NCI-H187 (cell line): ENCODE measurements at regions not wholly inside any gene's neighbourhood (a gene's known extent, or its start where the extent isn't known, plus 50 kb on each side); places are given as distances from the start of the nearest gene placed in this dataset.

ENCODE experiments used
- DNase-seq, 2 experiments: peaks; one replicate each; lab custom pipeline; 2025; lab: John Stamatoyannopoulos, UW

GRCh38 chr13:97057176-97057575 is 62.9 kb upstream of the OXGR1 start:
- DNase-seq: no peak

DNA sequence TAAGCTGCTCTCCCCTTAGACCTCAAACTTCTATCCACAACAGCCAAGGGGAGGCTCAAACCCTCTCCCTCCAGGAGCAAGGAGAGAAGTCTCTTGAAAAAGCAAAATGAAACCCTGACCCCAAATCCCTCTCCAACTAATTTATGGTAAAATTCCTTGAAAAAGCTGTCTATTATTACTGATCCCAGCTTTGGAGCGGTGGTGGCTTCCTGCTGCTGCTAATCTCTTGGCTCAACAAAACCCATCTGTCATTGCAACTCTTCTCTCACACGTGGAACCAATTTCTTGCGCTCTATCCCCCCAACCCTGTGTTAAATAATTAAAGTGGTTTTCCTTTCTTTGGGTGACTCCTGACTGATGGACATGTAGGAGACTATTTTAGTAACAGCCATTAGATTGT is 64.1 kb upstream of the OXGR1 start:
- DNase-seq: no peak

- no peak for DNase-seq
Measured at GRCh38 chr13:97058926-97059325, 64.7 kb upstream of the OXGR1 start.

DNA sequence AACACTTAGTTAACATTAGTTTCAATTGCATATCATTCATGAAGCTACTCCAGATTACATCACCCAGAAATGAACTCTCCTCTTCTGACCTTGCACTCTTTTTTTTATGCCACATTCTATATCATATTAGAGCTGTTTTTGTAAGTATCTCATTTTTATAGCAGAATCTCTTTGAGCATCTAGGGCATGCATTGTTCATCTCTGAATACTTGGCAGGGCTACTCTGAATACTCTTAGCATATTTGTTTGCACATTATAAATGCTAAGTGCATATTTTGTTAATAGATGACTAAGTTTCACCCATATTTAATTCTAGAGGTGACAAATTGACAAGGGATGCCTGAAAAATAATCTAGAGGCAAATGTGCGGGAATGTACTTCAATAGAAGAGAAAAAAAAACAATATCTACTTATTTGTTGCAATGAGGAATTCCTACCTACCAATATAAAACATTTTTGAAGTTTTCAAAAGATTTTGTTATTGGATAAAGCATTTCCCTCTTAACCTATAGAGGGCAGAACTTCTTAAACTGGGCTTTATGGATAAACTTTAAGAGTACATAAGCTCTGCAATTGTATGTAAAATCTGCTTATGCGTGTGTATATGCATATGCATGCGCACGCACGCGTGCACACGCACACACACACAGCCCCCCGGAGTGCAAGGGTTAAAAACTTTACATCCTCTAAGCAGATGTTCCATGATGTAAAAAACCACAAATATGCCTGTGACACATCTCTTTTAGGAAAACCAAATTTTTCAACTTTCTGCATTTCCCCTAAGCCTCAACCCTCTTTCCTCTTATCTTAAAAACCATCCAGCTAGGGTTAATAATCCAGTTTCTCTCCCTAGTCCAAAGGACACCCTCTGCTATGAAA is 73.0 kb upstream of the OXGR1 start:
- no peak for DNase-seq

DNA sequence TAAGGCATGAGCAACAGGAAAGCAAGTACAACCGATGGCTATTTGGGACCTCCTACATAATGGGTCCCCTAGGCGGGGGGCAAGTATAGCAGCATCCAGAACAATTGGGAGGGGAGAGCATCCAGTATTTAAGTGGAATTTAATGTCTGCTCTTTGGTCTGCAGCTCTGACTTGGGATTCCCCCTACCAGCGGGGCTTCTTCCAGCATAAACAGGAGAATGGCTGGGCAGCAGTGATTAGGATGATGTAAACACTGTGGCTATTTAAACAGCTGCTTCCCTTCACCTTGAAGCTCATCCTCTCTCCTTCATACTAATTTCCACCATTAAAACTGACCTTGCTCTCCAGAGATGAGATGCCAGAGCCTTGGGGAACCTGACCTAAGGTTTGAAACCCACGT is 73.9 kb upstream of the OXGR1 start:
- no peak for DNase-seq

GRCh38 chr13:97069050-97069815 is 75.0 kb upstream of the OXGR1 start:
- DNase-seq: no peak

- DNase-seq: no peak
Measured at GRCh38 chr13:97072297-97072696, 78.0 kb upstream of the OXGR1 start.

- DNase-seq: no peak
Measured at GRCh38 chr13:97074618-97075017, 80.3 kb upstream of the OXGR1 start.

GRCh38 chr13:97076898-97077297 is 82.6 kb upstream of the OXGR1 start:
- DNase-seq: no peak

GRCh38 chr13:97077341-97077740 is 83.1 kb upstream of the OXGR1 start:
- no peak for DNase-seq

DNA sequence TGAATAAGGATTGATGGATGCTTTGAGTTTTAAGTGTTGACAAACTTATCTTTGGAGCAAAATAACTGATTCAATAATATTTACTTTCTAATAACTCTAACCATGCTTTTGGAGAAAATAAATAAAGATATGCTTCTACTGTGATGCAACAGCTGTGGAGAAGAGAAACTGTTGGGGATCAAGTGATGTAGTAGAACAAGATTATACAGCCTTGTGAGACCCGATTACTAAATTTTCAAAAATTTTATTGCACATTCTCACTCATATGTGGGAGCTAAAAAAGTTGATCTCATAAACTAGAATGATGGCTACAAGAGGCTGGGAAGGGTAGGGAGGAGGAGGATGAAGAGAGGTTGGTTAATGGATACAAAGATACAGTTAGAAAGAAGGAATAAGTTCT is 85.5 kb upstream of the OXGR1 start:
- no peak for DNase-seq

DNA sequence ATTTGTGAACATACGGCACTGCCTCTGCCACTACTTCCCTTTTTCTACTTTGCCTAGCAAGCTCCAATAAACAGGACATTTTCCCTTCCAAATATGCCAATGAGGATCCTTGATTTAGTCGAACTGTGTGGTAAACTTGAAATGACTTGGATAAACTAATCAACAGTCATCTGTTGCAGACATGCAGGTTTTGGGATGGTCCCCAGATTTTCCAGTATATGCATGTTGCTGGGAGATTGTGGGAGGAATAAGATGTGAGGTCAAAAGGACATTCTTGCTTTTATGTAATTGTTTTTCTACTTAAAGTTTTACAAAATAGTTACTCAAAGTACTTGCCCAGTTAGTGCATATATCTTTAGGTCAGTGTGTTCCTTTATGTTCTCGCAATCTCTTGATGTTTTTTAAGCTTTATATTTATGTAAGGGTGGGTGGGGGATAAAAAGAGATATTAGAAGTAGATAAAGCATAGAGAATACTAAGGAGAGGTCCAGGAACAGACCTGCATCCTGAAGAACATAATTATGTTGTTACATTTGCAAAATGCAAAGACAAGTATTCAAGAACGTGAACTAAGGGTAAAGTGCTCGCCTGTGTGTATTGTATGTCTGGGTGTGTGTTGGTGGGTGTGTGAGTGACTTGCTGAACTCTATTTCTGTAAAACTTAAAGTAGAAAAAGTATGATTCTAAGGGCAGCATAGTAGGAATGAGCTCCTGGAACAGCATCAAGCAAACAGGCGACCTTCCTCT is 88.4 kb upstream of the OXGR1 start:
- no peak for DNase-seq

DNA sequence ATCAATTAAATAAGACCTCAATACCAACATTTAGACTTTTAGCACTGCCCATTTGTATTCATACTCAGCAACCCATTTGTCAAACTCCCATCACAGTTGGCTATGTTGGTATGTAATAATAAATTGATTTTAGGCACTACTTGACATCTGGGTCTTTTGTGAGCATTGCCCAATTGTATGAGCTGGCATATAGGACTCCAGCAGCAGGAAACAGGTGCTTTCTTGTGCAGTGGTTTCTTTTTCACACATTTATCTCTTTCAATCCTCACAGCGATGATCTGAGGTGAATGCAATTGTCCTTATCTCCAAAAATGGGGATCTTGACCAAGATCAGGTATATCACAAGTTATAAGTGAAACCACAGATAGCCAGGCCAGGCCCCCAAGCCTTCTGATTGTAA is 96.9 kb upstream of the OXGR1 start:
- no peak for DNase-seq

GRCh38 chr13:97100821-97101220 is 106.5 kb upstream of the OXGR1 start:
- DNase-seq: no peak

GRCh38 chr13:97101912-97102708 is 107.8 kb upstream of the OXGR1 start:
- no peak for DNase-seq

DNA sequence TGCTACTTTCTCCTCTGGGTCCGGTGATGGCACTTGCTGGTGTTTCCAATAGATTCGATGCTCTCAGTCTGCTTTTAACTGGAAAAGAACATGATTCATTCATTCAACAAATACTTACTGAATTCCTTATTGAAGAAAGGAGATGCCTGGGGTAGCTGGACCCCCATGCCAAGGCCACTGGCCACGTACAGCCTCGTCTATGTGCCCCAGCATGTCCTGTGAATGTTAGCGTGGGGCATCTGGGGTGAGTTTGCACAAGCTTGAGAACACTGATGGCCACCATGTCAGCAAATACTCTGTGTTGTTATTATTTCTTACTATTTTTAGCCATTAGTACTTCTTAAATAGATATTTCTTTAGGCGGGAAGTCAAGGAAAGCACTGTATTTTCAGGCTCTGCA is 112.0 kb upstream of the OXGR1 start:
- no peak for DNase-seq

DNA sequence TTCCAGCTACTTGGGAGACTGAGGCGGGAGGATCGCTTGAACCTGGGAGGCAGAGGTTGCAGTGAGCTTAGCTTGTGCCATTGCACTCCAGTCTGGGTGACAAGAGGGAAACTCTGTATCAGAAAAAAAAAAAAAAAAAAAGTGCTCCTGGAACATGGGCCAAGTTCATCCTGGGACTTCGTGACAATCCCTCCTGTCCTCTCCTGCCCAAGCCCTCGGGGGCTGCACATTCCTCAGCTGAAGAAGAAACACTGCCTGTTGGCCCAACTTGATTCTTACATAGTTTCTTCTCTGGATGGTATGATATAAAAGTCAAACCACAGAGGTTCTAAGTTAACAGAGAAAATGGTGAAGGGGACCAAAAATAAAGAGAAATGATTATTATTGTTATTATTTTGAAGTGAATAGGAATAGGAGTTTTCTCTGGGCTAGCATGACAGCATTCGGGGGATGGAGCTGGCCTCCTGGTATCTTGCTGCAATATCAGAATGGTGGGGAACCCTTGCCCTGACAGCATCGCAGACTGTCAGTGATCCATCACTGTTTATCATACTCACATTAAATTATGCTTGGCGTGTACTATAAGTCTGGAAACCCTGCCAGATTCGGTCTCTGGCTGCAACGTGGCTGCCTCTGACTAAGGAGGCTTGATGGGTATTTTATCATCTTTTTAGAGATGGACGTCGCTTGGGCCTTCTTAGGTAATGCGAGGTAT is 113.7 kb upstream of the OXGR1 start:
- DNase-seq: no peak

DNA sequence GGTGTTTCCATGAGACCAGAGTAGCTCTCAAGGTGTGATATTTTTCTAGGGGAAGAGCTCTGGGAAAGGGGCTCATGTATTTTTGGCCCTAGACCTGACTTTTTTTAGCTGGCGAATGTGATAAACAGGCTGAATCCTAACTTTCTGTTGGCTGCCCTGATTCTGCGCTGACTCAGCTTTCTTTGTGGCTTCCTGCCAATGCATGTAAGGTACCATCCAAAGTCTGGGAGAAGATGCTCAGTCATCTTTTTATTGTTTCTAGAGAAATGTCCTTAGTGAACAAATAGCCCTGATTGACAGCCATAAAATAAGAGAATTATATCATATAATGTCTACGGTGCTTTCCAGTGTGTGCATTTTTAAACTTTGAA is 113.6 kb upstream of the MBNL2 start:
- DNase-seq: no peak

DNA sequence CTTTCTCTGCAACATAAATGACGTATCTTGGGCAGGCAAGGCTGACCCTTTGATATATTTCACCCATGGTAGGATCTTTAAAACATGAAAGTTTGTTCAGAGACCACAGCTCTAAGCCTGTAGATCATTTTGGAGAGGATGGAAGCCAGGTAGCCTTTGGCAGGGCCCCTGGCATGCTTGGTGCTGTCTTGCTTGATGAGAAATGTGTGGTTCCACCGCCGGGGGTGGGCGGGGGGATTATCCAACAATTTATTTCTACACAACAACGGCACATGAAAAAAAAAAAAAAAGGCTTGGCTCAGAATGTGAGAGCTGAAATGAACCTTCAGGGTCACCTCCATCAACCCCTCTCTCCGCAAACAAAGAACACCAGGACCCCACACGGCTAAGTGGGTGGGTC is 112.9 kb upstream of the MBNL2 start:
- DNase-seq: no peak

- DNase-seq: peak; percentile 78 to 84
Measured at GRCh38 chr13:97109841-97110492, 112.2 kb upstream of the MBNL2 start.

GRCh38 chr13:97110936-97111335 is 111.2 kb upstream of the MBNL2 start:
- DNase-seq: no peak
